HCT116 (cell line): ENCODE measurements at regions not wholly inside any gene's neighbourhood (a gene's known extent, or its start where the extent isn't known, plus 50 kb on each side); places are given as distances from the start of the nearest gene placed in this dataset.

Experiments used
- ATAC-seq: fragments of 200-7000 bp; cut with Tn5 transposase; 2 replicates; pipeline ENCODE4 v1.9.1; 2020; ENCODE audit warnings: mild to moderate bottlenecking, moderate library complexity
- BruUV-seq: library from RNA; stranded (reverse); fragments of 400-500 nt; replicated peaks from 2 replicates; lab custom pipeline; 2021; lab: Mats Ljungman, UMichigan
- CTCF ChIA-PET: fragments of 300-600 bp; sonication (Branson Sonifier 250); formaldehyde crosslinking; loops from one replicate; lab custom pipeline; 2021; ENCODE audit warnings: antibody characterized with exemption; lab: Charles Lee
- POLR2A ChIA-PET: fragments of 300-600, 350-600 bp; sonication (Branson Sonifier 250); formaldehyde crosslinking; loops from one replicate; lab custom pipeline; 2021; ENCODE audit warnings: antibody characterized with exemption; lab: Charles Lee
- RAD21 ChIA-PET, 2 experiments: fragments of 300-600 bp; sonication (Branson Sonifier 250); formaldehyde crosslinking; loops; one replicate each; lab custom pipeline; 2023; ENCODE audit warnings: low total read pairs in 2 of 2; ENCODE audit not compliant: uncharacterized antibody in 2 of 2, unreplicated experiment in 2 of 2, low non-redundant PET in 1 of 2; lab: Charles Lee
- DNase-seq: peaks from one replicate; pipeline ENCODE4 v3.0.0-alpha.2; 2010; ENCODE audit warnings: low read depth, low spot score
- H2AFZ ChIP-seq: fragments of 200-600 bp; shearing (Covaris generic), sonication (generic); 2 replicates; pipeline ENCODE4 v1.6.1; 2017; ENCODE audit warnings: low read depth, mixed run types, mixed read lengths, antibody characterized with exemption, low read length; ENCODE audit not compliant: poor library complexity, severe bottlenecking
- H3K27ac ChIP-seq: 2 replicates; pipeline ENCODE4 v1.5.1; 2012; ENCODE audit warnings: low read depth, low read length
- H3K27me3 ChIP-seq: fragments of 200-600 bp; sonication (generic); 2 replicates; pipeline ENCODE4 v1.6.1; 2016; ENCODE audit warnings: mixed run types, low read length, mixed read lengths; ENCODE audit not compliant: insufficient read depth
- H3K36me3 ChIP-seq, 2 experiments: fragments of 200-500 bp in 1 of 2; fragments of 200-600 bp in 1 of 2; sonication (Bioruptor generic) in 1 of 2; sonication (generic) in 1 of 2; 2 replicates each; pipeline versions ENCODE4 v1.5.1 to v1.6.1; 2014 to 2016; ENCODE audit warnings: low read length in 2 of 2, inconsistent platforms in 1 of 2, mixed read lengths in 1 of 2, mixed run types in 1 of 2; ENCODE audit not compliant: insufficient read depth in 2 of 2, control insufficient read depth in 1 of 2
- H3K4me1 ChIP-seq, 2 experiments: fragments of 200-600 bp in 1 of 2; sonication (generic) in 1 of 2; 2 replicates each; pipeline versions ENCODE4 v1.5.1 to v1.6.1; 2012 to 2017; ENCODE audit warnings: low read length in 2 of 2, inconsistent platforms in 1 of 2, mild to moderate bottlenecking in 1 of 2, mixed read lengths in 1 of 2, mixed run types in 1 of 2, moderate library complexity in 1 of 2; ENCODE audit not compliant: insufficient read depth in 2 of 2, control insufficient read depth in 1 of 2
- H3K4me2 ChIP-seq: fragments of 200-600 bp; sonication (generic); 2 replicates; pipeline ENCODE4 v1.6.1; 2017; ENCODE audit warnings: mixed run types, low read length, mixed read lengths
- H3K4me3 ChIP-seq, 2 experiments: fragments of 200-600 bp in 1 of 2; sonication (generic) in 1 of 2; replicated peaks in 1 of 2; 2 replicates each; pipeline ENCODE4 v1.5.1; 2011 to 2016; ENCODE audit warnings: low read length in 2 of 2, control low read depth in 1 of 2, low read depth in 1 of 2, mild to moderate bottlenecking in 1 of 2, mixed read lengths in 1 of 2, mixed run types in 1 of 2
- H3K79me2 ChIP-seq: fragments of 200-600 bp; sonication (generic); 2 replicates; pipeline ENCODE4 v1.6.1; 2017; ENCODE audit warnings: mild to moderate bottlenecking, mixed run types, low read length, moderate library complexity, mixed read lengths; ENCODE audit not compliant: insufficient read depth
- H3K9ac ChIP-seq: fragments of 200-600 bp; sonication (generic); 2 replicates; pipeline ENCODE4 v1.6.1; 2016; ENCODE audit warnings: low read length, mixed read lengths
- H3K9me2 ChIP-seq: fragments of 200-600 bp; sonication (generic), shearing (Covaris generic); 2 replicates; pipeline ENCODE4 v1.6.1; 2017; ENCODE audit warnings: mixed run types, mild to moderate bottlenecking, moderate library complexity; ENCODE audit not compliant: insufficient read depth
- H3K9me3 ChIP-seq, 2 experiments: fragments of 200-500 bp in 1 of 2; fragments of 200-600 bp in 1 of 2; sonication (Bioruptor generic) in 1 of 2; sonication (generic) in 1 of 2; 2 replicates each; pipeline ENCODE4 v1.6.1; 2014 to 2017; ENCODE audit warnings: low read length in 2 of 2, mixed read lengths in 2 of 2, inconsistent platforms in 1 of 2, low read depth in 1 of 2, mild to moderate bottlenecking in 1 of 2, mixed run types in 1 of 2, moderate library complexity in 1 of 2; ENCODE audit not compliant: control insufficient read depth in 1 of 2, insufficient read depth in 1 of 2
- H4K20me1 ChIP-seq: fragments of 200-600 bp; sonication (generic), shearing (Covaris generic); 2 replicates; pipeline ENCODE4 v1.6.1; 2017; ENCODE audit warnings: mixed run types, mild to moderate bottlenecking, moderate library complexity; ENCODE audit not compliant: insufficient read depth
- CBX3 ChIP-seq: IDR thresholded peaks from 2 replicates; pipeline ENCODE4 v1.6.1; 2012; ENCODE audit warnings: low read depth
- FOSL1 ChIP-seq: IDR thresholded peaks from 2 replicates; pipeline ENCODE4 v1.6.1; 2012; ENCODE audit warnings: low read depth
- JUND ChIP-seq: IDR thresholded peaks from 2 replicates; pipeline ENCODE4 v1.6.1; 2012
- POLR2A ChIP-seq: IDR thresholded peaks from 2 replicates; pipeline ENCODE4 v1.7.0; 2011; ENCODE audit warnings: borderline replicate concordance; ENCODE audit not compliant: insufficient read depth, insufficient read length; ENCODE audit errors: extremely low read depth
- POLR2AphosphoS5 ChIP-seq: IDR thresholded peaks from 2 replicates; pipeline ENCODE4 v1.6.1; 2011; ENCODE audit warnings: mild to moderate bottlenecking, low read depth, low read length, moderate library complexity
- SIN3A ChIP-seq: IDR thresholded peaks from 2 replicates; pipeline ENCODE4 v1.6.1; 2012; ENCODE audit warnings: low read depth
- SP1 ChIP-seq: IDR thresholded peaks from 2 replicates; pipeline ENCODE4 v1.6.1; 2012; ENCODE audit warnings: low read depth
- ZFX ChIP-seq: fragments of 450-650 bp; IDR thresholded peaks from 2 replicates; pipeline ENCODE4 v1.6.1; 2017
- ZNF274 ChIP-seq: fragments of 200-500 bp; sonication (Bioruptor generic); IDR thresholded peaks from 2 replicates; pipeline ENCODE4 v1.6.1; 2014; ENCODE audit warnings: mild to moderate bottlenecking, low read depth, low read length, inconsistent platforms
- intact Hi-C: fragments of 100-400 bp; cut with micrococcal nuclease; formaldehyde crosslinking; loops from 2 replicates; pipeline ENCODE4 v1.10.0; 2022
- TF ChIP-seq, protein P1 (sequence below): IDR thresholded peaks from 2 replicates; pipeline ENCODE4 v1.6.1; 2011; ENCODE audit warnings: mild to moderate bottlenecking, low read length, moderate library complexity; ENCODE audit not compliant: insufficient replicate concordance; ENCODE audit errors: extremely low read depth
- TF ChIP-seq, protein P2 (sequence below): IDR thresholded peaks from 2 replicates; pipeline ENCODE4 v1.6.1; 2012
- TF ChIP-seq, protein P3 (sequence below): IDR thresholded peaks from 2 replicates; pipeline ENCODE4 v1.6.1; 2012; ENCODE audit warnings: low read depth

DNA sequence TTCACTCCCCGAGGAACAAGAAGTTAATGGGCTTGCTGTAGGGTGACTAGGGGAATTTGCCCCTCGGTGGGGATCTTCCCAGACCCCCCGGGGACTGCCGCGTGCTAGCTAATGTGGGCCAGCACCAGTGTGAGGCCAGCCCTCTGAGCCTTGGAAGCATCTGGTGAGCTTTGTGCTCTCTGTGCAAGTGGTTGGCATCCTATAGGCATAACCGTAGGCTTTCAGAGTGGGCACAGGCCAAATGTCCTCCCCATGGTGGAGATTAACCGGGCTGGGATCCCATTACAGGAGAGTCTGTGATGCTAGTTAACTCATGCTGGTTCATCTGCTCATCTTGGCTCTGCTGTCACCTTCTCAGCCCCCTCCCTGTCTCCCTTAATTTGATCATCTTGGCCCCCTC lies 125.7 kb downstream of the TRIM29 start:
- Histone ChIP-seq H3K79me2 (no peaks in the 10 kb centered on the region), H3K9me2 (no peaks in the 10 kb centered on the region), H3K36me3 (no peaks in the 10 kb centered on the region), H3K4me1 (no peaks in the 10 kb centered on the region; a peak in 1 of 4 replicates), H2AFZ (no peak overlapping the region), H4K20me1 (no peaks in the 10 kb centered on the region), H3K27ac (no peak overlapping the region), H3K4me2 (no peak overlapping the region), H3K4me3 (no peak overlapping the region), H3K9me3 (no peaks in the 10 kb centered on the region), H3K27me3 (peaks cover 36% of the 10 kb centered on the region), H3K9ac (no peak overlapping the region)
- ATAC-seq (no peak), DNase-seq (no peak)
- no peak for TF ChIP-seq ZFX
- intact Hi-C loops = no loop called here
- RAD21 ChIA-PET = no interaction called here
- no TSS peak for BruUV-seq
- POLR2A ChIA-PET = no interaction called here
- CTCF ChIA-PET = interaction anchor here (1.3 kb wide), 1 partner anchor 96 kb away, joined by 4 read pairs; no protein-coding TSS in a partner anchor

DNA sequence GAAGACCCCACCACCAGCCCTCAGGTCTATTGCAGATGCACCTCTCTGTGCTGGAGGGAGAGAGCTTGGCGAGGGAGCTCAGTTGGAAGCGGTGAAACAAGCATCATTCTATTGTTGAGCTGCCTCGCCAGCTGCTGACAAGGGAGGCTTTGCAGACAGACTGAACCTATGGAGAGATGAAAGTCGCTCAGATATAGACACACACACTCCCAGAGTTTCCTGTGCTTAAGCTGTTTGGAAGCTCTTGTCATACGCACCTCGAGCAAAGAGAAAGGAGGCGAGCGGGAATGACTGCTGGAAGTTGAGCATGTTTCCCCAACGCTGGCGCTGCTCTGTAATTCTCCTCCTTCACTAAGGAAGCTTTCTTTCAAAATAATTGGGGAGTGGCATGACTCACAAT lies 126.1 kb downstream of the TRIM29 start:
- no peak overlapping the region for H3K4me3 ChIP-seq
- no peaks in the 10 kb centered on the region for H4K20me1 ChIP-seq
- POLR2A ChIA-PET = no interaction called here
- no TSS peak for BruUV-seq
- TF ChIP-seq SIN3A (no peak), JUND (no peak), SP1 (no peak), POLR2AphosphoS5 (no peak), POLR2A (no peak), CBX3 (no peak), FOSL1 (no peak), ZNF274 (no peak)
- TF ChIP-seq, protein P1, sequence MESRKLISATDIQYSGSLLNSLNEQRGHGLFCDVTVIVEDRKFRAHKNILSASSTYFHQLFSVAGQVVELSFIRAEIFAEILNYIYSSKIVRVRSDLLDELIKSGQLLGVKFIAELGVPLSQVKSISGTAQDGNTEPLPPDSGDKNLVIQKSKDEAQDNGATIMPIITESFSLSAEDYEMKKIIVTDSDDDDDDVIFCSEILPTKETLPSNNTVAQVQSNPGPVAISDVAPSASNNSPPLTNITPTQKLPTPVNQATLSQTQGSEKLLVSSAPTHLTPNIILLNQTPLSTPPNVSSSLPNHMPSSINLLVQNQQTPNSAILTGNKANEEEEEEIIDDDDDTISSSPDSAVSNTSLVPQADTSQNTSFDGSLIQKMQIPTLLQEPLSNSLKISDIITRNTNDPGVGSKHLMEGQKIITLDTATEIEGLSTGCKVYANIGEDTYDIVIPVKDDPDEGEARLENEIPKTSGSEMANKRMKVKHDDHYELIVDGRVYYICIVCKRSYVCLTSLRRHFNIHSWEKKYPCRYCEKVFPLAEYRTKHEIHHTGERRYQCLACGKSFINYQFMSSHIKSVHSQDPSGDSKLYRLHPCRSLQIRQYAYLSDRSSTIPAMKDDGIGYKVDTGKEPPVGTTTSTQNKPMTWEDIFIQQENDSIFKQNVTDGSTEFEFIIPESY = no peak
- TF ChIP-seq, protein P2, sequence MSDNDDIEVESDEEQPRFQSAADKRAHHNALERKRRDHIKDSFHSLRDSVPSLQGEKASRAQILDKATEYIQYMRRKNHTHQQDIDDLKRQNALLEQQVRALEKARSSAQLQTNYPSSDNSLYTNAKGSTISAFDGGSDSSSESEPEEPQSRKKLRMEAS = no peak
- TF ChIP-seq, protein P3, sequence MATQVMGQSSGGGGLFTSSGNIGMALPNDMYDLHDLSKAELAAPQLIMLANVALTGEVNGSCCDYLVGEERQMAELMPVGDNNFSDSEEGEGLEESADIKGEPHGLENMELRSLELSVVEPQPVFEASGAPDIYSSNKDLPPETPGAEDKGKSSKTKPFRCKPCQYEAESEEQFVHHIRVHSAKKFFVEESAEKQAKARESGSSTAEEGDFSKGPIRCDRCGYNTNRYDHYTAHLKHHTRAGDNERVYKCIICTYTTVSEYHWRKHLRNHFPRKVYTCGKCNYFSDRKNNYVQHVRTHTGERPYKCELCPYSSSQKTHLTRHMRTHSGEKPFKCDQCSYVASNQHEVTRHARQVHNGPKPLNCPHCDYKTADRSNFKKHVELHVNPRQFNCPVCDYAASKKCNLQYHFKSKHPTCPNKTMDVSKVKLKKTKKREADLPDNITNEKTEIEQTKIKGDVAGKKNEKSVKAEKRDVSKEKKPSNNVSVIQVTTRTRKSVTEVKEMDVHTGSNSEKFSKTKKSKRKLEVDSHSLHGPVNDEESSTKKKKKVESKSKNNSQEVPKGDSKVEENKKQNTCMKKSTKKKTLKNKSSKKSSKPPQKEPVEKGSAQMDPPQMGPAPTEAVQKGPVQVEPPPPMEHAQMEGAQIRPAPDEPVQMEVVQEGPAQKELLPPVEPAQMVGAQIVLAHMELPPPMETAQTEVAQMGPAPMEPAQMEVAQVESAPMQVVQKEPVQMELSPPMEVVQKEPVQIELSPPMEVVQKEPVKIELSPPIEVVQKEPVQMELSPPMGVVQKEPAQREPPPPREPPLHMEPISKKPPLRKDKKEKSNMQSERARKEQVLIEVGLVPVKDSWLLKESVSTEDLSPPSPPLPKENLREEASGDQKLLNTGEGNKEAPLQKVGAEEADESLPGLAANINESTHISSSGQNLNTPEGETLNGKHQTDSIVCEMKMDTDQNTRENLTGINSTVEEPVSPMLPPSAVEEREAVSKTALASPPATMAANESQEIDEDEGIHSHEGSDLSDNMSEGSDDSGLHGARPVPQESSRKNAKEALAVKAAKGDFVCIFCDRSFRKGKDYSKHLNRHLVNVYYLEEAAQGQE = no peak
- H3K4me2 ChIP-seq = no peak overlapping the region
- intact Hi-C loops = no loop called here
- no peak overlapping the region for H3K9ac ChIP-seq
- CTCF ChIA-PET = interaction anchor here (1.3 kb wide), 1 partner anchor 97 kb away, joined by 4 read pairs; no protein-coding TSS in a partner anchor
- no peak overlapping the region for H3K27ac ChIP-seq
- H3K36me3 ChIP-seq = no peaks in the 10 kb centered on the region
- no peaks in the 10 kb centered on the region for H3K9me2 ChIP-seq
- no peaks in the 10 kb centered on the region for H3K9me3 ChIP-seq
- RAD21 ChIA-PET = no interaction called here
- no peak overlapping the region for H2AFZ ChIP-seq
- no peak for DNase-seq
- H3K27me3 ChIP-seq = peaks cover 38% of the 10 kb centered on the region
- no peak for ATAC-seq
- no peaks in the 10 kb centered on the region for H3K79me2 ChIP-seq
- H3K4me1 ChIP-seq = no peaks in the 10 kb centered on the region; a peak in 1 of 4 replicates
